Endothelial cell (in vitro differentiated cells): ENCODE measurements at regions not wholly inside any gene's neighbourhood (a gene's known extent, or its start where the extent isn't known, plus 50 kb on each side); places are given as distances from the start of the nearest gene placed in this dataset.
A peak's percentile ranks its signal among the peaks of the same experiment; 100 is the strongest.

Source experiments
- DNase-seq: peaks from one replicate; pipeline ENCODE4 v3.0.0; 2021; ENCODE audit warnings: low spot score
- H3K27ac Mint-ChIP-seq: one replicate; pipeline ENCODE4 v1.8.0; 2021; ENCODE audit warnings: mixed read lengths, inconsistent platforms; ENCODE audit not compliant: unreplicated experiment
- H3K27me3 Mint-ChIP-seq: one replicate; pipeline ENCODE4 v1.8.0; 2021; ENCODE audit warnings: mild to moderate bottlenecking, moderate library complexity, mixed read lengths, inconsistent platforms; ENCODE audit not compliant: unreplicated experiment
- H3K36me3 Mint-ChIP-seq: one replicate; pipeline ENCODE4 v1.8.0; 2021; ENCODE audit warnings: mild to moderate bottlenecking, low read depth, mixed read lengths, inconsistent platforms; ENCODE audit not compliant: unreplicated experiment
- H3K4me1 Mint-ChIP-seq: one replicate; pipeline ENCODE4 v1.8.0; 2021; ENCODE audit warnings: mild to moderate bottlenecking, mixed read lengths, inconsistent platforms; ENCODE audit not compliant: unreplicated experiment
- H3K4me3 Mint-ChIP-seq: one replicate; pipeline ENCODE4 v1.8.0; 2021; ENCODE audit warnings: mild to moderate bottlenecking, mixed read lengths, inconsistent platforms; ENCODE audit not compliant: unreplicated experiment
- H3K9me3 Mint-ChIP-seq: one replicate; pipeline ENCODE4 v1.8.0; 2021; ENCODE audit warnings: mixed read lengths, inconsistent platforms; ENCODE audit not compliant: unreplicated experiment
- TF ChIP-seq, protein P1 (sequence below): fragments of 200-600 bp; sonication (generic); IDR thresholded peaks from one replicate; pipeline ENCODE4 v1.5.0; 2021; ENCODE audit warnings: antibody characterized with exemption; ENCODE audit not compliant: unreplicated experiment

DNA sequence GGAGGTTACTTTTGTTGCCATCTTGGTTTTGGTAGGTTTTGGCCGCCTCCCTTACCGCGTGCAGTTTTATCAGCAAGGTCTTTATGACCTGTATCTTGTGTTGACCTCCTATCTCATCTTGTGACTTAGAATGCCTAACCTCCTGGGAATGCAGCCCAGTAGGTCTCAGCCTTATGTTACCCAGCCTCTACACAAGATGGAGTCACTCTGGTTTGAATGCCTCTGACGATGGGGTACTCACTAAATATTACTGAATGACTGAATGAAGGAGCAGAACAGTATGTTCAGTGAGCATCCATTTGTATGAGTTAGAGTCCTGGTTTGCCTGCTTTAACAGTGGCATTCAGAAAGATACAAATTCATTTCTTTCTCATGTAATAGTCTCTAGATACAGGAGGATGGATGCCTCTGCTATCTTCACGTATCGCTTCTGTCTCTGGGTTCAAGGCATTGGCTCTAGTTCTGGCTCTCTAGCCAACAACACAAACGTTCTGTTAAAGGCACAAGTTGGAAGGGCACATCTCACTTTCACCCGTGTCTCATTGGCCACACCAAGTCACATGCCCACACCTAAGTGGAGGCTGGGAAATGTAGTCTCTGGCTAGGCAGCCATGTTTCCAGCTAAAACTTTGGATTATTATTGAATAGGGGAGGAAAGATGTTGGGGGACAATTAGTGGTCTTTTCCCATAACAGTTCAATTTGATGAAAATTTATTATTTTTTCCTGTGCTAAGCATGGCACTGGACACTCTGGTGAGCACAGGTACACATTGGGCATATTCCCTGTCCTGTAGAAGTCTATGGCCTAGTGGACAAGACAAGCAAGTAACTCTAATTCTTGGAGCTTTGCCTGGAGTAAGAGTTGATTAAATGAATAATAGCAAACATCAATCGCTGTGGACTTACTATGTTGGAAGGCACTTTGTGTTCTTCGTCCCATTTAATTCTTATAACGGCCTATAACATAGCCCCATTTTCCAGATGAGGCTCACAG, 75.2 kb upstream of the RPH3A start:
- Mint-ChIP-seq H3K9me3 (no peaks in the 10 kb centered on the region), H3K27ac (no peak overlapping the region), H3K4me3 (no peak overlapping the region), H3K36me3 (no peaks in the 10 kb centered on the region), H3K27me3 (no peaks in the 10 kb centered on the region), H3K4me1 (peaks cover 5% of the 10 kb centered on the region)
- TF ChIP-seq, protein P1, sequence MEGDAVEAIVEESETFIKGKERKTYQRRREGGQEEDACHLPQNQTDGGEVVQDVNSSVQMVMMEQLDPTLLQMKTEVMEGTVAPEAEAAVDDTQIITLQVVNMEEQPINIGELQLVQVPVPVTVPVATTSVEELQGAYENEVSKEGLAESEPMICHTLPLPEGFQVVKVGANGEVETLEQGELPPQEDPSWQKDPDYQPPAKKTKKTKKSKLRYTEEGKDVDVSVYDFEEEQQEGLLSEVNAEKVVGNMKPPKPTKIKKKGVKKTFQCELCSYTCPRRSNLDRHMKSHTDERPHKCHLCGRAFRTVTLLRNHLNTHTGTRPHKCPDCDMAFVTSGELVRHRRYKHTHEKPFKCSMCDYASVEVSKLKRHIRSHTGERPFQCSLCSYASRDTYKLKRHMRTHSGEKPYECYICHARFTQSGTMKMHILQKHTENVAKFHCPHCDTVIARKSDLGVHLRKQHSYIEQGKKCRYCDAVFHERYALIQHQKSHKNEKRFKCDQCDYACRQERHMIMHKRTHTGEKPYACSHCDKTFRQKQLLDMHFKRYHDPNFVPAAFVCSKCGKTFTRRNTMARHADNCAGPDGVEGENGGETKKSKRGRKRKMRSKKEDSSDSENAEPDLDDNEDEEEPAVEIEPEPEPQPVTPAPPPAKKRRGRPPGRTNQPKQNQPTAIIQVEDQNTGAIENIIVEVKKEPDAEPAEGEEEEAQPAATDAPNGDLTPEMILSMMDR, result no peak
- DNase-seq, result peak; percentile 27

DNA sequence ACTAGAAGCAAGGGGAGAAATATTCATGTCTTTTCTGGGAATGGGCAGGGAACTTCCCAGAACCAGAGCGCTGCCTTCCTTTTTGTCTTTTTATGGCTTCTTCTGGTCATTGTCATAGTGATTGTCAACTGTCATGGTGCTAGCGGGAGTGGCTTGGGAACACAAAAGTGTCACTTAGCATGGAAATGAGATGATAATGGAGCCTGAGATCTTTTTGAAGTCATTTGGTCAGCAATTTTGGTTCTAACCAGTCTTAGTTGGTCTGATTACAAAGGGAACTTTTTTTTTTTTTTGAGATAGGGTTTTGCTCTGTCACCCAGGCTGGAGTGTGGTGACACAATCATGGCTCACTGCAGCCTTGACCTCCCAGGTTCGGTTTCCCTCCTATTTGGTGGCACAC, 62.7 kb upstream of the RPH3A start:
- DNase-seq, result no peak
- Mint-ChIP-seq H3K27me3 (peaks cover 2% of the 10 kb centered on the region), H3K27ac (peak overlapping the region; percentile 16), H3K9me3 (no peaks in the 10 kb centered on the region), H3K36me3 (no peaks in the 10 kb centered on the region), H3K4me1 (no peaks in the 10 kb centered on the region), H3K4me3 (no peak overlapping the region)
- TF ChIP-seq, protein P1, result no peak

DNA sequence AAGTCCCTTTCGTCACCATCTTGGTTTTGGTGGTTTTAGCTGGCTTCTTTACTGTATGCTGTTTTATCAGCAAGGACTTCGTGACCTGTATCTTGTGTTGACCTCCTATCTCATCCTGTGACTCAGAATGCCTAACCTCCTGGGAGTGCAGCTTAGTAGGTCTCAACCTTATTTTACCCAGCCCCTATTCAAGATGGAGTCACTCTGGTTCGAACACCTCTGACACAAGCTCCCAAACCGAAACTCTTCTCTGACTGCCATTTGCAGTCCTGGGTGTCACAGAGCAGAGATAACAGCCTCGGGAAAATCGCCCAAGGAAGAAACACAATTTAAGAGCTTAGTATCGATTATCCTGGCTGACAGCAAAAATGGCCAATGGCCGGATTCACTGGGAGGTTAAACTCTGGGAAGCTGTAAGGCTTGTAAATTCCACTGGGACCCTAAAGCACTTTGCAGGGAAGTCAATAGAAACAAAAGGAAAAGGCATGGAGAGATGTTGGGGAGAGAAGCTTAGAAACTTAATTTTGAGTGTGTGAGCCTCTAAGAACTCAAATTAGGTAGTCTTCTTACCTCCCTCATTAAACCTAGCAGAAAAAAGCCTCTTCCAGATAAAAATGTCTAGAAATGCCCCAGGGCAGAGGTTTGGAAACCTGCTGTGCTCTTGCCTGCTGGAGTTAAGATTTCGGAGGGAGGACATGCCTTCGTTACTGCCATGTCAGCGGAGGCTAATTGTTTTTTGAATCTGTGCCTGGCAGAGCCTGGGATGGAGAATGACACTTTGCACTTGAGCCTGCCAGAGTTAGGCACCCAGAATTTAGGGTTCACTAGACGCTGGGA, 56.5 kb upstream of the RPH3A start:
- no peaks in the 10 kb centered on the region for H3K9me3 Mint-ChIP-seq
- H3K27me3 Mint-ChIP-seq, result peaks cover 3% of the 10 kb centered on the region
- TF ChIP-seq, protein P1, result no peak
- no peak for DNase-seq
- H3K4me1 Mint-ChIP-seq, result peaks cover 5% of the 10 kb centered on the region
- H3K4me3 Mint-ChIP-seq, result no peak overlapping the region
- no peak overlapping the region for H3K27ac Mint-ChIP-seq
- H3K36me3 Mint-ChIP-seq, result no peaks in the 10 kb centered on the region

DNA sequence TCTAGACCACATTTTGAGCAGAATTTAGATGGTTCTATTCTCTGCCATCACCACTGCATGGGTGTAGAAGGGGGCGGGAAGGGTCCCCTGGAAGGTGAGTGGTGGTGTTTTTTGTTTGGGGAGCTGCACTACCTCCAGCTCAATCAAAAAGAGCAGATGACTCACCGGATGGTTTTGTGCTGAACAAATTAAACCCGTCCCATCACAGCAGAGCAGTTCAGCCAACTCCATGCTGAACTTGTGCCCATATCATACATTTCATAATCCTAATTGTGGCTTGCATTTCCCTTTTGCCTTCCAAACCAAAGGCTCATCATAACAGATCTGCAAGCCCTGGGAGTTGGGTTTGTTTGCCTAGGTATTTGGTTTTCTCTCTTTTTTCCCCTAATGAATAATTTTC, 53.0 kb upstream of the RPH3A start:
- Mint-ChIP-seq H3K27me3 (peaks cover 4% of the 10 kb centered on the region), H3K9me3 (no peaks in the 10 kb centered on the region), H3K4me3 (no peak overlapping the region), H3K4me1 (peaks cover 22% of the 10 kb centered on the region), H3K27ac (no peak overlapping the region), H3K36me3 (no peaks in the 10 kb centered on the region)
- no peak for DNase-seq
- TF ChIP-seq, protein P1, result no peak
